Bronchial epithelial cell (primary cell): ENCODE measurements at regions not wholly inside any gene's neighbourhood (a gene's known extent, or its start where the extent isn't known, plus 50 kb on each side); places are given as distances from the start of the nearest gene placed in this dataset.

Source experiments
- DNase-seq: peaks from one replicate; pipeline ENCODE4 v3.0.0-alpha.2; 2010; ENCODE audit warnings: low read depth
- FAIRE-seq: peaks from 2 replicates; lab custom pipeline; 2011; peaks lifted over from hg19 to GRCh38; lab: Jason Lieb, UNC
- H3K27me3 ChIP-seq: 2 replicates; pipeline ENCODE4 v1.5.1; 2011; ENCODE audit warnings: low read length; ENCODE audit not compliant: control insufficient read depth, insufficient read depth
- H3K36me3 ChIP-seq: 2 replicates; pipeline ENCODE4 v1.5.1; 2011; ENCODE audit warnings: low read length; ENCODE audit not compliant: control insufficient read depth, insufficient read depth
- H3K4me3 ChIP-seq: 2 replicates; pipeline ENCODE4 v1.5.1; 2011; ENCODE audit warnings: mild to moderate bottlenecking, low read depth, low read length, control low read depth
- TF ChIP-seq, protein P1 (sequence below): IDR thresholded peaks from 2 replicates; pipeline ENCODE4 v1.5.1; 2011; ENCODE audit warnings: mild to moderate bottlenecking, moderate library complexity, low read length, control low read depth, inconsistent platforms; ENCODE audit not compliant: insufficient read depth, severe bottlenecking

DNA sequence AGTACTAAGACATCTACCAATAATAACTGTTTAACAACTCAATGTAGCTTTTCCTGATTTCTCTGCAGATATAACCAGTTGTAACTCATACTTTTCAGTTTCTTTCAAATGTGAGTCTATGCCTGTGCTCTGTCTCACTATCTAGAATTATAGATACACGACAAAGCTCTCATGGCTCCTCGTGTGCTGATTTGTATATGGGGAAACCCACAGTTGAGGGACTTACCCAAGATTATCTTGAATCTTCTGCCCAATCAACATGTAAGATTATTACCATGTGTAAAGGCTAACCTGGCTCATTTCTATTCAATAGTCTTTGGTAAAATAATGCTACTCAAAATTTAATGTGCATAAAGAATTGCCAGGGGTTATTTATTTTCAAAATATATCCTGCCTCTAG lies 554.4 kb downstream of the FBXO15 start:
- Histone ChIP-seq H3K36me3 (no peaks in the 10 kb centered on the region), H3K27me3 (no peaks in the 10 kb centered on the region), H3K4me3 (no peak overlapping the region)
- DNase-seq = no peak
- no peak for FAIRE-seq
- TF ChIP-seq, protein P1, sequence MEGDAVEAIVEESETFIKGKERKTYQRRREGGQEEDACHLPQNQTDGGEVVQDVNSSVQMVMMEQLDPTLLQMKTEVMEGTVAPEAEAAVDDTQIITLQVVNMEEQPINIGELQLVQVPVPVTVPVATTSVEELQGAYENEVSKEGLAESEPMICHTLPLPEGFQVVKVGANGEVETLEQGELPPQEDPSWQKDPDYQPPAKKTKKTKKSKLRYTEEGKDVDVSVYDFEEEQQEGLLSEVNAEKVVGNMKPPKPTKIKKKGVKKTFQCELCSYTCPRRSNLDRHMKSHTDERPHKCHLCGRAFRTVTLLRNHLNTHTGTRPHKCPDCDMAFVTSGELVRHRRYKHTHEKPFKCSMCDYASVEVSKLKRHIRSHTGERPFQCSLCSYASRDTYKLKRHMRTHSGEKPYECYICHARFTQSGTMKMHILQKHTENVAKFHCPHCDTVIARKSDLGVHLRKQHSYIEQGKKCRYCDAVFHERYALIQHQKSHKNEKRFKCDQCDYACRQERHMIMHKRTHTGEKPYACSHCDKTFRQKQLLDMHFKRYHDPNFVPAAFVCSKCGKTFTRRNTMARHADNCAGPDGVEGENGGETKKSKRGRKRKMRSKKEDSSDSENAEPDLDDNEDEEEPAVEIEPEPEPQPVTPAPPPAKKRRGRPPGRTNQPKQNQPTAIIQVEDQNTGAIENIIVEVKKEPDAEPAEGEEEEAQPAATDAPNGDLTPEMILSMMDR = no peak

- Histone ChIP-seq H3K27me3 (no peaks in the 10 kb centered on the region), H3K4me3 (no peak overlapping the region), H3K36me3 (no peaks in the 10 kb centered on the region)
- DNase-seq (no peak), FAIRE-seq (no peak)
- TF ChIP-seq, protein P1 = no peak
Measured at GRCh38 chr18:73590950-73591349, 556.7 kb downstream of the FBXO15 start.

DNA sequence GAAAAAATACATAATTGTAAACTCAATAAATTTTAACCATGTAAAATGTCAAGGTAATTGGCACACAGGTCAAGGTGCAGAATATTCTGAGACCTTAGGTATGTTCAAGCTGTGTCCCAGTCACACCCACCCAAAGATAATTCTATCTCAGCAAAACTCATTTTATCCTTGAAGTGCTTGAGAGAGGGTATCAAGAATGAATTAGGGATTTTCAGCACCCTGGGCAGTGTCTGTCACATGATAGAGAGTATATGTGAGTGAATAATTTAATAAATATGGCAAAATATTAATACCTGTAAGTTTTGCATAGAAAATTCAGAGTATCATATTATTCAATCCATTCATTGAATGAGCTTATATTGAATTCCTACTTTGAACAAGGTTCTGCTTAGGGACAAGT lies 567.9 kb downstream of the FBXO15 start:
- TF ChIP-seq, protein P1 = no peak
- no peak for DNase-seq
- no peak for FAIRE-seq

DNA sequence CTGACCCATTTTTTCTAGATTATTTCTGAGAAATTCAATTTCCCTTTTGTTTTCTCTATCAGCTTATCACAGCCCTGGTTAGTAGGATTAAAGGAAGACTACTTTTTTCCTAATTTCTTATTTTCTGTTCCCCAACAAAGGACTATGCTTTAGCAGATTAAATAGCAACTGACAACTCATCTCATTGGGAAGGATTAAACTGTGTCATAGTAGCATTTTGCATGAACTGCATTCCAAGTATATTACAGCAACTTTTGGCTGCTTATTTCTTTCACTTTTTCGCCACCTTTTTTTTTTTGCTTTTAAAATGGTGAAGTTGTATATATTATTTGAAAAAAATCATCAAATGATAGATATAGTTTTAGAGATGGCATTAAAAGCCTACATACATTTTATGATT lies 570.3 kb downstream of the FBXO15 start:
- no peak overlapping the region for H3K4me3 ChIP-seq
- FAIRE-seq = no peak
- TF ChIP-seq, protein P1 = no peak
- H3K36me3 ChIP-seq = no peaks in the 10 kb centered on the region
- peak; percentile 41 for DNase-seq
- no peaks in the 10 kb centered on the region for H3K27me3 ChIP-seq

More for the DNA sequence above, 567.9 kb downstream of the FBXO15 start:
- no peak overlapping the region for H3K4me3 ChIP-seq
- peaks cover 1% of the 10 kb centered on the region for H3K27me3 ChIP-seq
- H3K36me3 ChIP-seq = no peaks in the 10 kb centered on the region

GRCh38 chr18:73563901-73564472 lies 583.6 kb downstream of the FBXO15 start:
- FAIRE-seq (peak; percentile 13), DNase-seq (peak; percentile 96)
- no peaks in the 10 kb centered on the region for H3K27me3 ChIP-seq
- no peaks in the 10 kb centered on the region for H3K36me3 ChIP-seq
- TF ChIP-seq, protein P1 = no peak
- no peak overlapping the region for H3K4me3 ChIP-seq

- Histone ChIP-seq H3K4me3 (no peak overlapping the region), H3K36me3 (no peaks in the 10 kb centered on the region), H3K27me3 (no peaks in the 10 kb centered on the region)
- FAIRE-seq (peak; percentile 13), DNase-seq (peak; percentile 74)
- TF ChIP-seq, protein P1 = no peak
Measured at GRCh38 chr18:73563345-73563744, 584.3 kb downstream of the FBXO15 start.
